ENCODE measurements at regions not wholly inside any gene's neighbourhood (a gene's known extent, or its start where the extent isn't known, plus 50 kb on each side); places are given as distances from the start of the nearest gene placed in this dataset.

GRCh38 chr20:10954137-10954840 lies 280.5 kb upstream of the JAG1 start:
- DNase-seq (ENCODE audit: low read depth): no peak

GRCh38 chr20:10954908-10955580 lies 281.2 kb upstream of the JAG1 start:
- DNase-seq (ENCODE audit: low read depth): no peak

- DNase-seq (ENCODE audit: low read depth): no peak
These were observed 284.5 kb upstream of the JAG1 start for GRCh38 chr20:10958279-10958678.

- no peak for DNase-seq (ENCODE audit: low read depth)
These were observed 286.6 kb upstream of the JAG1 start for GRCh38 chr20:10960416-10960815.

GRCh38 chr20:10961651-10962288 lies 288.0 kb upstream of the JAG1 start:
- no peak for DNase-seq (ENCODE audit: low read depth)

- no peak for DNase-seq (ENCODE audit: low read depth)
These were observed 289.1 kb upstream of the JAG1 start for GRCh38 chr20:10962937-10963336.

- DNase-seq (ENCODE audit: low read depth): no peak
These were observed 290.0 kb upstream of the JAG1 start for GRCh38 chr20:10963717-10964266.

- DNase-seq (ENCODE audit: low read depth): peak; percentile 83
These were observed 292.2 kb upstream of the JAG1 start for GRCh38 chr20:10965936-10966470.

GRCh38 chr20:10970109-10970508 lies 296.3 kb upstream of the JAG1 start:
- no peak for DNase-seq (ENCODE audit: low read depth)

- DNase-seq (ENCODE audit: low read depth): no peak
These were observed 297.3 kb upstream of the JAG1 start for GRCh38 chr20:10971096-10971495.

- no peak for DNase-seq (ENCODE audit: low read depth)
These were observed 298.5 kb upstream of the JAG1 start for GRCh38 chr20:10972219-10972860.

- no peak for DNase-seq (ENCODE audit: low read depth)
These were observed 302.3 kb upstream of the JAG1 start for GRCh38 chr20:10976051-10976450.

- DNase-seq (ENCODE audit: low read depth): no peak
These were observed 304.4 kb upstream of the JAG1 start for GRCh38 chr20:10978019-10978702.

GRCh38 chr20:10978713-10979112 lies 304.9 kb upstream of the JAG1 start:
- DNase-seq (ENCODE audit: low read depth): no peak

GRCh38 chr20:10982692-10983091 lies 308.9 kb upstream of the JAG1 start:
- DNase-seq (ENCODE audit: low read depth): peak; percentile 89

GRCh38 chr20:10984294-10984693 lies 310.5 kb upstream of the JAG1 start:
- no peak for DNase-seq (ENCODE audit: low read depth)

- DNase-seq (ENCODE audit: low read depth): no peak
These were observed 311.1 kb upstream of the JAG1 start for GRCh38 chr20:10984913-10985312.

GRCh38 chr20:10985536-10985935 lies 311.7 kb upstream of the JAG1 start:
- DNase-seq (ENCODE audit: low read depth): peak; percentile 46

GRCh38 chr20:10986586-10986985 lies 312.8 kb upstream of the JAG1 start:
- no peak for DNase-seq (ENCODE audit: low read depth)

GRCh38 chr20:10987651-10988383 lies 314.0 kb upstream of the JAG1 start:
- no peak for DNase-seq (ENCODE audit: low read depth)
